ENCODE measurements at regions not wholly inside any gene's neighbourhood (a gene's known extent, or its start where the extent isn't known, plus 50 kb on each side); places are given as distances from the start of the nearest gene placed in this dataset.

GRCh38 chr9:134228649-134229048 lies 64.3 kb upstream of the RNU6ATAC start:
- H3K9ac ChIP-seq (replicated peaks in 1 of 4; ENCODE audit: extremely low read depth in 1 of 4, low read depth in 3 of 4, low read length in 3 of 4): no peak overlapping the region
- no peak for DNase-seq (ENCODE audit: low read depth in 1 of 2, low spot score in 2 of 2)
- no peaks in the 10 kb centered on the region for H3K23me2 ChIP-seq (ENCODE audit: low read depth, low read length)
- H4K91ac ChIP-seq (replicated peaks; ENCODE audit: insufficient read length, low read length): no peak overlapping the region
- no peaks in the 10 kb centered on the region for H3K79me1 ChIP-seq (ENCODE audit: low read depth, low read length)
- no peak overlapping the region for H3K27ac ChIP-seq (ENCODE audit: low read depth, low read length)
- no peak overlapping the region for H3K4me2 ChIP-seq (ENCODE audit: insufficient read depth in 1 of 2, low read depth in 2 of 2, low read length in 2 of 2)
- no peaks in the 10 kb centered on the region for H3K9me3 ChIP-seq (ENCODE audit: insufficient read depth in 2 of 2, low read depth in 1 of 2, low read length in 1 of 2)
- no peak overlapping the region for H3K23ac ChIP-seq (ENCODE audit: insufficient read length)
- no peak overlapping the region for H2BK15ac ChIP-seq (ENCODE audit: low read length)
- H3K79me2 ChIP-seq (ENCODE audit: control insufficient read depth in 1 of 2, insufficient read depth in 2 of 2, low read length in 2 of 2): no peaks in the 10 kb centered on the region
- ChIA-PET POLR2A (ENCODE audit: partially characterized antibody) (no interaction called here), CTCF (ENCODE audit: partially characterized antibody) (no interaction called here)
- 85% methylated on average over 6 of the region's 8 CpGs; no CpG with 5 or more reads in 1 of the 2 experiments for WGBS, 2 experiments (ENCODE audit: extremely low coverage in 1 of 2, insufficient coverage in 1 of 2, insufficient read length in 1 of 2, insufficient replicate concordance in 2 of 2, low coverage in 1 of 2, low lambda C conversion rate in 2 of 2, missing lambda C conversion rate in 1 of 2)
- H3K4me3 ChIP-seq (ENCODE audit: extremely low read depth in 1 of 4, insufficient read depth in 2 of 4, low read depth in 3 of 4, low read length in 4 of 4): no peak overlapping the region
- H3K14ac ChIP-seq (ENCODE audit: insufficient read length): no peak overlapping the region
- H3K27me3 ChIP-seq (replicated peaks in 1 of 4; ENCODE audit: control insufficient read depth in 3 of 4, extremely low read depth in 1 of 4, insufficient read depth in 3 of 4, low read length in 3 of 4): no peaks in the 10 kb centered on the region; a peak in 1 of 7 replicates
- no peak overlapping the region for H4K5ac ChIP-seq (ENCODE audit: insufficient read length, low read depth, low read length)
- no peak for FAIRE-seq
- no peak overlapping the region for H2BK20ac ChIP-seq (ENCODE audit: low read length)
- H3K36me3 ChIP-seq (ENCODE audit: control insufficient read depth in 2 of 4, insufficient read depth in 4 of 4, low read length in 3 of 4): no peaks in the 10 kb centered on the region
- H3K56ac ChIP-seq (replicated peaks; ENCODE audit: insufficient read length, low read depth, low read length): no peak overlapping the region
- no peak overlapping the region for H2BK12ac ChIP-seq (ENCODE audit: low read depth, low read length)
- no peaks in the 10 kb centered on the region for H4K20me1 ChIP-seq (replicated peaks in 1 of 2; ENCODE audit: control insufficient read depth in 1 of 2, insufficient read depth in 2 of 2, low read length in 2 of 2)
- H3K4me1 ChIP-seq (replicated peaks in 1 of 4; ENCODE audit: control insufficient read depth in 3 of 4, insufficient read depth in 4 of 4, low read length in 3 of 4): peaks cover 0 to 3% (median 0%) of the 10 kb centered on the region in 4 experiments; a peak in 2 of 7 replicates
- H2AK5ac ChIP-seq (ENCODE audit: low read depth, low read length): peak overlapping the region; percentile 86; the same call in 1 of the 2 replicates
- H4K8ac ChIP-seq (ENCODE audit: extremely low read depth, insufficient read depth, low read length): no peak overlapping the region
- H2BK5ac ChIP-seq (ENCODE audit: low read depth, low read length): no peak overlapping the region
- no peak overlapping the region for H2BK120ac ChIP-seq (replicated peaks; ENCODE audit: low read depth, low read length)
- no peak overlapping the region for H3K4ac ChIP-seq (replicated peaks; ENCODE audit: insufficient read length, low read depth, low read length)
- H3K18ac ChIP-seq (ENCODE audit: extremely low read depth, low read length): no peak overlapping the region
- no peak overlapping the region for H2AFZ ChIP-seq (ENCODE audit: low read length)
- no peak for TF ChIP-seq POLR2AphosphoS5 (IDR thresholded peaks at IDR 0.05; ENCODE audit: low read depth, low read length)
- no peak for TF ChIP-seq CHD1 (IDR thresholded peaks at IDR 0.05; ENCODE audit: low read depth, low read length)
- TF ChIP-seq SIRT6 (IDR thresholded peaks at IDR 0.05; ENCODE audit: low read length): no peak
- TF ChIP-seq ASH2L (IDR thresholded peaks at IDR 0.05; ENCODE audit: low read length): no peak
- TF ChIP-seq TCF12 (IDR thresholded peaks at IDR 0.05; ENCODE audit: low read depth, low read length): no peak
- TF ChIP-seq NANOG (IDR thresholded peaks at IDR 0.05; ENCODE audit: insufficient read depth, low read depth, low read length, poor library complexity, severe bottlenecking): no peak
- no peak for TF ChIP-seq SAP30 (IDR thresholded peaks at IDR 0.05; ENCODE audit: insufficient read depth, insufficient replicate concordance, low read length)
- no peak for TF ChIP-seq KDM4A (IDR thresholded peaks at IDR 0.05; ENCODE audit: low read depth, low read length, severe bottlenecking)
- TF ChIP-seq SP2 (IDR thresholded peaks at IDR 0.05; ENCODE audit: low read length): no peak
- TF ChIP-seq SUZ12 (IDR thresholded peaks at IDR 0.05; ENCODE audit: low read length): no peak
- no peak for TF ChIP-seq POU5F1 (IDR thresholded peaks at IDR 0.05; ENCODE audit: low read depth, low read length)
- TF ChIP-seq TAF1 (IDR thresholded peaks at IDR 0.05; ENCODE audit: low read depth, low read length): no peak
- TF ChIP-seq RFX5 (IDR thresholded peaks at IDR 0.05; ENCODE audit: borderline replicate concordance, low read depth, low read length): no peak
- TF ChIP-seq ZNF274 (IDR thresholded peaks at IDR 0.05; ENCODE audit: borderline replicate concordance, extremely low read depth, low read length): no peak
- no peak for TF ChIP-seq MAFK (IDR thresholded peaks at IDR 0.05; ENCODE audit: low read depth, low read length)
- no peak for TF ChIP-seq E2F6 (IDR thresholded peaks at IDR 0.05)
